ENCODE measurements at regions not wholly inside any gene's neighbourhood (a gene's known extent, or its start where the extent isn't known, plus 50 kb on each side); places are given as distances from the start of the nearest gene placed in this dataset.
"Not testable (repeated sequence)": the region's sequence is repeated elsewhere in the genome, so short reads cannot be mapped to it uniquely, and the experiment has no call there.

DNA sequence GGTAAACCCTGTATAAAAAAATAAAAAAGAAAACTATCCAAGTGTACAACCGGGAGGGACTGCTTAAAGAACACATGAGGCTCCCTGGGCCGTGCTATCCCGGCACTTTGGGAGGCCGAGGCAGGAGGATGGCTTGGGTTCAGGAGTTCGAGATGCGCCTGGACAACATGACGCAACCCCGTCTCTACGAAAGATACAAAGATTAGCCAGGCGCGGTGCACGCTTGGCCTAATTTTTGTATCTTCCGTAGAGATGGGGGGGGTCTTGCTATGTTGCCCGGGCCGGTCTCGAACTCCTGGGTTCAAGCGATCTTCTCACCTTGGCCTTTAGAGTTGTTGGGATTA lies 101.7 kb upstream of the VKORC1L1 start:
- H3K79me2 ChIP-seq (ENCODE audit: insufficient read depth, low read length); H3K4me1 ChIP-seq (ENCODE audit: insufficient read depth, low read length, severe bottlenecking); H3K9me2 ChIP-seq (ENCODE audit: low read depth, low read length); H3K27ac ChIP-seq (ENCODE audit: low read depth, low read length, poor library complexity, severe bottlenecking); H3K27me3 ChIP-seq (ENCODE audit: insufficient read depth, low read length); H3F3A ChIP-seq (ENCODE audit: insufficient read depth, low read length); H4K20me1 ChIP-seq (ENCODE audit: insufficient read depth, low read length); H3K36me3 ChIP-seq (ENCODE audit: insufficient read depth, low read length); H2AFZ ChIP-seq (ENCODE audit: low read length); H3K9me3 ChIP-seq (ENCODE audit: low read length): not testable (repeated sequence)
- Histone ChIP-seq H3K9ac (ENCODE audit: low read length) (peak overlapping the region; percentile 62), H3K4me3 (ENCODE audit: low read depth, low read length, poor library complexity, severe bottlenecking) (peak overlapping the region; percentile 64), H3K4me2 (ENCODE audit: low read length) (peak overlapping the region; percentile 61)

DNA sequence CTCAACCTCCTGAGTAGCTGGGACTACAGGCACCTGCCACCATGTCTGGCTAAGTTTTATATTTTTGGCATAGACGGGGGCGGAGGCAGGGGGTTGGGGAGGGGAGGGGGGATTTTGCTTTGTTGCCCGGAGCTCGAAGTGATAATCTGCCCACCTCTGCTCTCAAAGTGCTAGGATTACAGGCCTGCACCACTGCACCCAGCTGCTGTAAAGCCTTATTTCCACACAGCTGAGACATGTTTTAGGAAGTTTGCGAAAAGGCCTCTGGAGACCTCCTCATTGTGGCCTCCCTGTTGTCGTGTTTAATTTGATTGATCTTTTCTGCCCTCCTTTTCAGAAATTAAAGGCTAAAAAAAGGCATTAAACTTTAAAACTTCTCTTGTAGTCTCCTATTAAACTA lies 96.2 kb upstream of the VKORC1L1 start:
- not testable (repeated sequence) for H2AFZ ChIP-seq (ENCODE audit: low read length); H3K4me3 ChIP-seq (ENCODE audit: low read depth, low read length, poor library complexity, severe bottlenecking); H3K4me1 ChIP-seq (ENCODE audit: insufficient read depth, low read length, severe bottlenecking); H3K27ac ChIP-seq (ENCODE audit: low read depth, low read length, poor library complexity, severe bottlenecking); H3F3A ChIP-seq (ENCODE audit: insufficient read depth, low read length); H3K79me2 ChIP-seq (ENCODE audit: insufficient read depth, low read length); H3K36me3 ChIP-seq (ENCODE audit: insufficient read depth, low read length); H3K9me2 ChIP-seq (ENCODE audit: low read depth, low read length); H3K4me2 ChIP-seq (ENCODE audit: low read length); H4K20me1 ChIP-seq (ENCODE audit: insufficient read depth, low read length); H3K9ac ChIP-seq (ENCODE audit: low read length); H3K27me3 ChIP-seq (ENCODE audit: insufficient read depth, low read length); H3K9me3 ChIP-seq (ENCODE audit: low read length)

DNA sequence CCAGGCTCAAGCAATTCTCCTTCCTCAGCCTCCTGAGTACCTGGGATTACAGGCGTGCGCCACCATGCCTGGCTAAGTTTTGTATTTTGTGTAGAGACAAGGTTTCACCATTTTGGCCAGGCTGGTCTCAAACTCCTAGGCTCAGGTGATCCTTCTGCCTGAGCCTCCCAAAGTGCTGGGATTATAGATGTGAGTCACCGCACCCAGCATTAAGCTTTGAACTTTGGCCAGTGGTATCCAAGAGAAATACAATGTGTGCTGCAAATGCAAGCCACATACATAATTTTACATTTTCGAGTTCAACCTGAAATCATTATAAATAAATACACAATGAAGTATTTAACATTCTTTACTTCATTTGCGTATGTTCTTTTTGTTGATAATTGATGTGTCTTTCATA lies 82.9 kb upstream of the VKORC1L1 start:
- not testable (repeated sequence) for H3K27ac ChIP-seq (ENCODE audit: low read depth, low read length, poor library complexity, severe bottlenecking); H3F3A ChIP-seq (ENCODE audit: insufficient read depth, low read length); H3K9me2 ChIP-seq (ENCODE audit: low read depth, low read length); H3K27me3 ChIP-seq (ENCODE audit: insufficient read depth, low read length); H2AFZ ChIP-seq (ENCODE audit: low read length); H3K9ac ChIP-seq (ENCODE audit: low read length); H4K20me1 ChIP-seq (ENCODE audit: insufficient read depth, low read length); H3K4me2 ChIP-seq (ENCODE audit: low read length); H3K9me3 ChIP-seq (ENCODE audit: low read length); H3K4me1 ChIP-seq (ENCODE audit: insufficient read depth, low read length, severe bottlenecking); H3K36me3 ChIP-seq (ENCODE audit: insufficient read depth, low read length); H3K4me3 ChIP-seq (ENCODE audit: low read depth, low read length, poor library complexity, severe bottlenecking); H3K79me2 ChIP-seq (ENCODE audit: insufficient read depth, low read length)

DNA sequence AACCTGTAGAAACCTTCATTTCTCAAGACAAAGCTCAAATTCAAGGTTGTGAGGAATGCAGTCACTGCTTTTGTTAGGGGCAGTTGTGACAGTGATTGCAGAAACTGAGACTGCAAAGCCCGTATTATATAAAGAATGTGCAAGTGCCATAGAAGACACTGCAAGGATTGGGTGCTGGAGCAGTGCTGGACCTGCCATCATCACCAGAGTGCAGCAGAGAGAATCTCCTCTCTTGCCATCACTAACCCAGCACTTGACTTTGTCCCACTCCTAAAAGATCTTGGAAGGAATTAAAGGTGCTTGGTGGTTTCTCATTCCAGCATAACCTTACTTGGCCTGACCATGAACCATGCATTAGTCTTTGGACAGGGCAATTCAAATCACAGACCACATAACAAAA lies 81.1 kb upstream of the VKORC1L1 start:
- H3K4me3 ChIP-seq (ENCODE audit: low read depth, low read length, poor library complexity, severe bottlenecking); H3K36me3 ChIP-seq (ENCODE audit: insufficient read depth, low read length); H3K4me1 ChIP-seq (ENCODE audit: insufficient read depth, low read length, severe bottlenecking); H3K9me2 ChIP-seq (ENCODE audit: low read depth, low read length); H3K27ac ChIP-seq (ENCODE audit: low read depth, low read length, poor library complexity, severe bottlenecking); H3K9ac ChIP-seq (ENCODE audit: low read length); H4K20me1 ChIP-seq (ENCODE audit: insufficient read depth, low read length); H3K79me2 ChIP-seq (ENCODE audit: insufficient read depth, low read length); H3F3A ChIP-seq (ENCODE audit: insufficient read depth, low read length); H3K9me3 ChIP-seq (ENCODE audit: low read length); H2AFZ ChIP-seq (ENCODE audit: low read length); H3K27me3 ChIP-seq (ENCODE audit: insufficient read depth, low read length); H3K4me2 ChIP-seq (ENCODE audit: low read length): not testable (repeated sequence)

DNA sequence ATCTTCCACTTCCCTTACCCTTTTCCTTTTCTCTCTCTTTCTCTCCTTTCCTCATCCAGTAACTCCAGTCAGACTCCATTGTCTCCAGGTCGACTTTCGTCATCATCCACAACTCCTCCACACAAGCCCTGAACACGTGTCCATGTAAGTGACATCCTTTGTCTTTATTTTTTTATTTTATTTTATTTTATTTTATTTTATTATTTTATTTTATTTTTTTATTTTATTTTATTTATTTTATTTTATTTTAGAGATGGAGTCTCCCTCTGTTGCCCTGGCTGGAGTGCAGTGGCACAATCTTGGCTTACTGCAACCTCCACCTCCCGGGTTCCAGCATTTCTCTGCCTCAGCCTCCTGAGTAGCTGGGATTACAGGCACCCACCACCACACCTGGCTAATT lies 80.1 kb upstream of the VKORC1L1 start:
- not testable (repeated sequence) for H4K20me1 ChIP-seq (ENCODE audit: insufficient read depth, low read length); H3K4me1 ChIP-seq (ENCODE audit: insufficient read depth, low read length, severe bottlenecking); H3K9me2 ChIP-seq (ENCODE audit: low read depth, low read length); H3K27me3 ChIP-seq (ENCODE audit: insufficient read depth, low read length); H3K4me3 ChIP-seq (ENCODE audit: low read depth, low read length, poor library complexity, severe bottlenecking); H3K4me2 ChIP-seq (ENCODE audit: low read length); H3K9me3 ChIP-seq (ENCODE audit: low read length); H3K9ac ChIP-seq (ENCODE audit: low read length); H3K79me2 ChIP-seq (ENCODE audit: insufficient read depth, low read length); H3K36me3 ChIP-seq (ENCODE audit: insufficient read depth, low read length); H3F3A ChIP-seq (ENCODE audit: insufficient read depth, low read length); H2AFZ ChIP-seq (ENCODE audit: low read length); H3K27ac ChIP-seq (ENCODE audit: low read depth, low read length, poor library complexity, severe bottlenecking)

DNA sequence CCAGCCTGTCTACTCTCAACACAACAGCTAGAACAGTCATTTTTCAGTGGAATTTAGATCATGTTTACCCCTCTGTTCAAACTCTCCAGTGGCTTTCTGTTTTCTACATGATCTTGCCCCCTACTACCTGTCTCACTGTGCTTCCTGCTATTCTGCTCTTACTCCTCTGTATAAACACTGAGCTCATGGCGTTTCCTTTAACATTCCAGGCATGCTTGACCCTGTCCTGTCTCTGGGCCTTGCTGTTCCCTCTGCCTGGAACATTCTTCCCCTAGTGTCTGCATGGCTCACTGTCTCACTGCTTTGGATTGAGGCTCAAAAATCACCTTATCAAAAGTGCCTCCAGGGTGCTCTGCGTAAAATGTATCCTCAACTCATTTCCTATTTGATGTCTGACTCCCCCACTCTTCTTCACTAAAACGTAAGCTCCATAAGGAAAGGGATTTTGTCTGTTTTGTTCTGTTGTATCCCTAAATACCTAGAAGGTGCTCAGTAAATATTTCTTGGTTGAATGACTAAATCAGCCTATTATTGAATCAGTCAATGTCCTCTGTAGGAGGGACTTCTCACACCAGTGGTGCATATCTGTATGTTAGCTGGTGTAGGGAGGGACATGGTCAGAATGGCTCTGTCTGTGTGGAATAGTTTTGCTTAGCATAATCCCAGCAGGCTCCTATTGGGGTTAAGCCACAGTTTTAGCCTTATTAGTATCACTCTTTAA lies 78.0 kb upstream of the VKORC1L1 start:
- not testable (repeated sequence) for H3K4me1 ChIP-seq (ENCODE audit: insufficient read depth, low read length, severe bottlenecking); H2AFZ ChIP-seq (ENCODE audit: low read length); H3K79me2 ChIP-seq (ENCODE audit: insufficient read depth, low read length); H3K27ac ChIP-seq (ENCODE audit: low read depth, low read length, poor library complexity, severe bottlenecking); H3K9me3 ChIP-seq (ENCODE audit: low read length); H3K4me3 ChIP-seq (ENCODE audit: low read depth, low read length, poor library complexity, severe bottlenecking); H3K27me3 ChIP-seq (ENCODE audit: insufficient read depth, low read length); H3K9me2 ChIP-seq (ENCODE audit: low read depth, low read length); H4K20me1 ChIP-seq (ENCODE audit: insufficient read depth, low read length); H3K36me3 ChIP-seq (ENCODE audit: insufficient read depth, low read length); H3F3A ChIP-seq (ENCODE audit: insufficient read depth, low read length); H3K9ac ChIP-seq (ENCODE audit: low read length); H3K4me2 ChIP-seq (ENCODE audit: low read length)

DNA sequence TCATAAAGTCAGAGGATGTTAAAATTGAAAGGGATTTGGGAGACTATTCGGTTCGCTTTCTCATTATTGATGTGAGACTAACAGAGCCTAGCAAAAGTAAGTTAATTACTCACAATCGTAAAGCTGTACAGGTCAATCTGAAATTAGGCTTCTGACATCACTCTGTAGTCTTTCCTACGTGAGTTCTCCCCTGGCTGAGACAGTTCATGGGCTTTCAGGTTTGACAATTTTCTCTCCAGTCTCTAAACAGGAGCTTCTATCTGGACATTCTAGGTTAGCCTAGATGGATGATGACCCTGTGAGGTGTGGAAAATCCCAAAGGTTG lies 77.5 kb upstream of the VKORC1L1 start:
- not testable (repeated sequence) for H3K9me3 ChIP-seq (ENCODE audit: low read length); H2AFZ ChIP-seq (ENCODE audit: low read length); H3K27me3 ChIP-seq (ENCODE audit: insufficient read depth, low read length); H3K9me2 ChIP-seq (ENCODE audit: low read depth, low read length); H3F3A ChIP-seq (ENCODE audit: insufficient read depth, low read length); H3K27ac ChIP-seq (ENCODE audit: low read depth, low read length, poor library complexity, severe bottlenecking); H3K4me3 ChIP-seq (ENCODE audit: low read depth, low read length, poor library complexity, severe bottlenecking); H3K36me3 ChIP-seq (ENCODE audit: insufficient read depth, low read length); H3K9ac ChIP-seq (ENCODE audit: low read length); H4K20me1 ChIP-seq (ENCODE audit: insufficient read depth, low read length); H3K4me2 ChIP-seq (ENCODE audit: low read length); H3K79me2 ChIP-seq (ENCODE audit: insufficient read depth, low read length); H3K4me1 ChIP-seq (ENCODE audit: insufficient read depth, low read length, severe bottlenecking)
